GM04504 (cell line): ENCODE measurements at regions not wholly inside any gene's neighbourhood (a gene's known extent, or its start where the extent isn't known, plus 50 kb on each side); places are given as distances from the start of the nearest gene placed in this dataset.
"Not testable (repeated sequence)": the region's sequence is repeated elsewhere in the genome, so short reads cannot be mapped to it uniquely, and the experiment has no call there.

Source experiments
- DNase-seq: peaks from one replicate; pipeline ENCODE4 v3.0.0-alpha.2; 2012; ENCODE audit warnings: low read depth

- no peak for DNase-seq
Observed at GRCh38 chr1:181259026-181259745, 170.7 kb downstream of the IER5 start.

GRCh38 chr1:181260271-181260670 lies 171.8 kb downstream of the IER5 start:
- DNase-seq: no peak

- no peak for DNase-seq
Observed at GRCh38 chr1:181260994-181261393, 172.5 kb downstream of the IER5 start.

GRCh38 chr1:181262069-181262468 lies 173.6 kb downstream of the IER5 start:
- no peak for DNase-seq

DNA sequence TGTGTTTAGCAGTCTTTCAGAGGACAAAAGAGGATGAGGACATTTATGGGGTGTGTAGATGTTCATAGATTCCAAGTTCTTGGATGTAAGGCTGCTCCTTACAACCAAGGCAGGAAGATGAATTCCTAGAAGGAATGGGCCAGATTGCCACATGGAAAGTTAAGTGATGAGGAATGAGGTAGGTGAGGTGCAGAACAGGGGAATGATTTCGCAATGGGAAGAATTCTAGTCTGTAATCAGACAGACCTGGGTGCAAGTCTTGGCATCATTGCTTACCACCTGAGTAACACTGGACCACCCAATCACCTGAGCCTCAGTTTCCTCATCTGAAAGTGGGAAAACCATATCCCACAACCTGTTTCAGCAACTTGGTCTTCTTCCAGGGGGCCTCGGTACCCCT lies 174.9 kb downstream of the IER5 start:
- DNase-seq: no peak

DNA sequence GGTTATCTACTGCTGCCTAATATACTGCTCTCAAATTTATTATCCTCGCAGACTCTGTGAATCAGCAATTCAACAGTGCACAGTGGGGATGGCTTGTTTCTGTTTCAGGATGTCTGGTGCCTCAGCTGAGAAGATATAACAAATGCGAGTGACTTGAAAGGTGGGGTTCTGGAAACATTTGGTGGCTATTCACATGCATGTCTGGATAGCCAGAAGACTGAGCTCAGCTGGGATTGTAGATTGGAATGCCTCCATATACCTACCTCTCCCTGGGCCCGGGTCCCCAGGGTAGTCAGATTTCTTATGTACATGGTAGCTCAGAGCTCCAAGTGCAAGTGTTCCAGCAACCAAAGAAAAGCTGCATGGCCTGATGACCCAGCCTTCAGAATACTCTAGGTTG lies 176.3 kb downstream of the IER5 start:
- DNase-seq: no peak

DNA sequence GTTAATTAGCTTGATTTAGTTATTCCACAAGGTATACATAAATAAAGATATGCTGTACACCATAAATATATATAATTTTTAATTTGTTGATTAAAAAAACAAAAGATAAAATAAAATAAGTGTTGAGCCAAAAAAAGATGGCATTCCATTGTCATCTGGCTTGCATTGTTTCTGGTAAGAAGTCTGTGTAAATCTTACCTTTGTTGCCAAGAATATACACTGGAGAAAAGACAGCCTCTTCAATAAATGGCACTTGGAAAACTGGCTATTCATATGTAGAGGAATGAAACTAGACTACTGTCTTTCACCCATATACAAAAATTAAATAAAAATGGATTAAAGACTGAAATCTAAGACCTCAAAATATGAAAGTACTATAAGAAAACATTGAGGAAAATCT lies 196.5 kb downstream of the IER5 start:
- DNase-seq: no peak

DNA sequence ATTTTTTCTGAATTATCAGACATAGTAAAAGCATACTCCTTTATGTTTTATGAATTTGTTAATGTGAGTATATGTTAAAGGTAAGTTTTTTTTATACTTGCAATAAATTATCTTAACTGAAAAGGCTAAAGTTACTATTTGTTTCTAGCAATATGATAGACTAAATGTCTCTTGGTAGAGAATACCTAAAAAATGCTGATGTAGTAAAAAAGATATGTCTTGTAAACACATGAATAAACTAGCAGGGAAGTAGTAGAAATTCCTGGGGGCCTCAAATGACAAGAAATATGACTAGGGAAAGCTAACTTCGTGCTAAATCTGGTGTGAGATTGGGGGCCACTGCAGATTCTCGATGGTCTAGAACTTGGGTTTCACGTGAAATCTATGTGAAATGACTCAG lies 188.1 kb upstream of the CACNA1E start:
- DNase-seq: no peak

- DNase-seq: no peak
Observed at GRCh38 chr1:181296180-181296579, 187.1 kb upstream of the CACNA1E start.

DNA sequence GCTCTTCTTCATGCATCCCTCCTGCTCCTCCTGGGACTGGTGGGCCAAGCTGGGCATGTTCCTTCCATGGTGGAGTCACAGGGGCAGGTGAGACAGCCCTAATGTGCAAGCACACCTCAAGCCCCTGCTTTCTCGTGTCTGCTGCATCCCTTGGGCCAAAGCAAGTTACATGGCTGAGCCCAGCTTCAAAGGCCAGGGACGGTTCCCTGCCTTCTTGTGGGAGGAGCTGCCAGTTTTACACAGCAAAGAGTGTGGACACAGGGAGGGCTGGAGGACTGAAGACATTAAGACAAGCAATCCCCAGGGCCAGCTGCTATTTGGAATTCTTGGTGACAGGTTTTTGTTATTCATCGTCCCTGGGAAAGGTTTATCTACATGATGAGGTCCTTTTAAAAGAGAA lies 175.2 kb upstream of the CACNA1E start:
- no peak for DNase-seq

GRCh38 chr1:181310560-181310959 lies 172.8 kb upstream of the CACNA1E start:
- DNase-seq: no peak

- no peak for DNase-seq
Observed at GRCh38 chr1:181312946-181313345, 170.4 kb upstream of the CACNA1E start.

GRCh38 chr1:181313466-181313865 lies 169.9 kb upstream of the CACNA1E start:
- no peak for DNase-seq

- no peak for DNase-seq
Observed at GRCh38 chr1:181314010-181314409, 169.3 kb upstream of the CACNA1E start.

- no peak for DNase-seq
Observed at GRCh38 chr1:181314959-181315358, 168.4 kb upstream of the CACNA1E start.

- DNase-seq: no peak
Observed at GRCh38 chr1:181317261-181317930, 165.9 kb upstream of the CACNA1E start.

GRCh38 chr1:181318022-181318857 lies 165.1 kb upstream of the CACNA1E start:
- DNase-seq: no peak

GRCh38 chr1:181318858-181319235 lies 164.5 kb upstream of the CACNA1E start:
- no peak for DNase-seq

DNA sequence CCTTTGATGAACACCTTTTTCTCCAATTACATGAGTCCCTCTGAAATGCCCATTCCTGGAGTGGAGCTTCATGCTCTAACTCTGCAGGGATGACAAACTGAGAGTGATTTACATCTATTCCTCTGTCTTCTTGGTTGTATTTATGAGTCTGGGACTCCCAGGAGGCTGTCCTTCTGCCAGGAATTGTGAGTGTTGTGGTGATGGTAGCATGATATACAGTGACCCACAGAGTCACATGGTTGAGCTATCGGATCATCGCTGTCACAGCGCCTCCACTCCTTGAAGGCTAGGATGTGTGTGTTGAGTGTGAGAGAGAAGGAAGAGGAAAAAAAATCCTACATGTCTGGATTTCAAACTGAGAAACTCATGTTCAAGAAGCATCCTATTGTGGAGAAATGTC lies 163.4 kb upstream of the CACNA1E start:
- no peak for DNase-seq

- no peak for DNase-seq
Observed at GRCh38 chr1:181324797-181325616, 158.3 kb upstream of the CACNA1E start.

- DNase-seq: not testable (repeated sequence)
Observed at GRCh38 chr1:181325765-181326164, 157.6 kb upstream of the CACNA1E start.

GRCh38 chr1:181326348-181326747 lies 157.0 kb upstream of the CACNA1E start:
- DNase-seq: no peak
